OCI-M2 (cell line): ENCODE measurements at regions not wholly inside any gene's neighbourhood (a gene's known extent, or its start where the extent isn't known, plus 50 kb on each side); places are given as distances from the start of the nearest gene placed in this dataset.

Experiments used
- DNase-seq: peaks from one replicate; lab custom pipeline; 2025; ENCODE audit not compliant: unreplicated experiment; lab: John Stamatoyannopoulos, UW

- DNase-seq: no peak
Measured at GRCh38 chr2:134110532-134110931, 143.3 kb upstream of the MGAT5 start.

- no peak for DNase-seq
Measured at GRCh38 chr2:134117676-134118075, 136.2 kb upstream of the MGAT5 start.

GRCh38 chr2:134118279-134119116 lies 135.4 kb upstream of the MGAT5 start:
- DNase-seq: peak; percentile 63

- no peak for DNase-seq
Measured at GRCh38 chr2:134119117-134119712, 134.7 kb upstream of the MGAT5 start.

- peak; percentile 30 for DNase-seq
Measured at GRCh38 chr2:134119713-134120405, 134.0 kb upstream of the MGAT5 start.

- DNase-seq: no peak
Measured at GRCh38 chr2:134120406-134120732, 133.5 kb upstream of the MGAT5 start.

GRCh38 chr2:134120733-134121630 lies 132.9 kb upstream of the MGAT5 start:
- no peak for DNase-seq

GRCh38 chr2:134122610-134123009 lies 131.3 kb upstream of the MGAT5 start:
- DNase-seq: no peak

GRCh38 chr2:134123332-134123731 lies 130.5 kb upstream of the MGAT5 start:
- DNase-seq: no peak

- no peak for DNase-seq
Measured at GRCh38 chr2:134124047-134124753, 129.7 kb upstream of the MGAT5 start.

- DNase-seq: no peak
Measured at GRCh38 chr2:134127496-134127895, 126.4 kb upstream of the MGAT5 start.

- DNase-seq: no peak
Measured at GRCh38 chr2:134128746-134129145, 125.1 kb upstream of the MGAT5 start.

- DNase-seq: no peak
Measured at GRCh38 chr2:134129900-134130537, 123.9 kb upstream of the MGAT5 start.

- no peak for DNase-seq
Measured at GRCh38 chr2:134131681-134132489, 122.0 kb upstream of the MGAT5 start.

- no peak for DNase-seq
Measured at GRCh38 chr2:134132490-134132857, 121.4 kb upstream of the MGAT5 start.

- no peak for DNase-seq
Measured at GRCh38 chr2:134133622-134134312, 120.1 kb upstream of the MGAT5 start.

- DNase-seq: no peak
Measured at GRCh38 chr2:134134313-134134706, 119.6 kb upstream of the MGAT5 start.

- DNase-seq: no peak
Measured at GRCh38 chr2:134134827-134135226, 119.0 kb upstream of the MGAT5 start.

GRCh38 chr2:134135793-134136192 lies 118.1 kb upstream of the MGAT5 start:
- DNase-seq: no peak
